GM12875 (cell line): ENCODE measurements at regions not wholly inside any gene's neighbourhood (a gene's known extent, or its start where the extent isn't known, plus 50 kb on each side); places are given as distances from the start of the nearest gene placed in this dataset.

Experiments
- H3K4me3 ChIP-seq: one replicate; pipeline ENCODE4 v1.5.1; 2011; ENCODE audit warnings: low read depth, low read length, control low read depth
- CTCF ChIP-seq: IDR thresholded peaks from 2 replicates; pipeline ENCODE4 v1.5.1; 2011; ENCODE audit warnings: low read depth, mild to moderate bottlenecking, control low read depth, inconsistent platforms, low read length, moderate library complexity, borderline replicate concordance; ENCODE audit not compliant: insufficient read depth

DNA sequence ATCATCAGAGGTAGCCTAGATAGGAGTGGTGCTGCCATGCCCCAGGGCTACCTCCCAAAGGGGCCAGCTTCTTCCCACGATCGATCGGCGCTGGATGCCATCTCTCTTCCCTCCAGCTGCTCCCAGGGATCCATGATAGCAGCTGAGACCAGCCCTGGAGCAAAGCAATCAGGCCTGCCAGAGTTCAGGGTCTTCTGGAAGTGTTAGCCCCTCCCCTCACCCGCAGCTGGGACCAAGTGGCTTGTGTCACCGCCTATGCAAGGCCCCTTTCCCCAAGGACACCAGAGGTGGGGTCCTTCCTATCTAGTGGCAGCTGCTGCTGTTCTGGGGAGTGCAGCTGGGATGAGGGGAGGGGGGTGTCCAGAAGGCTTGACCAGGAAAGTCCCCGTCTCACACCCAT, 87.0 kb downstream of the IRF2BPL start:
- no peak overlapping the region for H3K4me3 ChIP-seq
- TF ChIP-seq CTCF: no peak

- H3K4me3 ChIP-seq: no peak overlapping the region
- TF ChIP-seq CTCF: no peak
These were observed 88.3 kb downstream of the IRF2BPL start for GRCh38 chr14:76940021-76940760.

- H3K4me3 ChIP-seq: no peak overlapping the region
- TF ChIP-seq CTCF: no peak
These were observed 89.3 kb downstream of the IRF2BPL start for GRCh38 chr14:76939015-76939742.

DNA sequence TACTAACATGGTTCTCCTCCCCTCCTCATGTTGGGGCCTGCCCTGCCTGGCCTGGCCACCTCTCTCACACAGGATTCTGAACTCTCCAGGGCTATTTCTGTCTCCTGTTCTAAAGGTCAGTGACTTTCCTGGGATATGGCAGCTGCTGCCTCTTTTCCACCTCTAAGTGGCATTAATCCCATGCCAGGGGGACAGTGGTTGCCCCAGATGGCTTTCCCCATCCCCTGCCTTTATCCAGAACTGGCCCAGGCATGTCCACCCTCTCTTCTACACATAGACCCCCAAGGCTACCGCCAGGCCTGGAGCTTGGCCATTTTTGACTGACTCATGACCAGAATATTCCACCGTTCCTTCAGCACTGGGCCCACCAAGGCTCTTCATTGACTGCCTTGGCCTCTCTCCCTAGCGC, 90.4 kb downstream of the IRF2BPL start:
- no peak for TF ChIP-seq CTCF
- H3K4me3 ChIP-seq: no peak overlapping the region

GRCh38 chr14:76937181-76938091, 91.1 kb downstream of the IRF2BPL start:
- TF ChIP-seq CTCF: no peak
- no peak overlapping the region for H3K4me3 ChIP-seq

- no peak overlapping the region for H3K4me3 ChIP-seq
- no peak for TF ChIP-seq CTCF
These were observed 92.0 kb downstream of the IRF2BPL start for GRCh38 chr14:76936483-76936882.
